Endothelial cell of umbilical vein (primary cell): ENCODE measurements at regions not wholly inside any gene's neighbourhood (a gene's known extent, or its start where the extent isn't known, plus 50 kb on each side); places are given as distances from the start of the nearest gene placed in this dataset.

ENCODE experiments used
- BruUV-seq: library from RNA; stranded (reverse); fragments of 400-500 nt; replicated peaks from 2 replicates; lab custom pipeline; 2021; lab: Mats Ljungman, UMichigan
- CTCF ChIA-PET: fragments of 300-600, 350-600 bp; sonication (Branson Sonifier 250); formaldehyde crosslinking; loops from one replicate; lab custom pipeline; 2021; ENCODE audit warnings: antibody characterized with exemption, inconsistent platforms; lab: Charles Lee
- POLR2A ChIA-PET: fragments of 300-600, 350-600 bp; sonication (Branson Sonifier 250); formaldehyde crosslinking; loops from one replicate; lab custom pipeline; 2021; ENCODE audit warnings: antibody characterized with exemption, inconsistent platforms; lab: Charles Lee
- DNase-seq: peaks from one replicate; pipeline ENCODE4 v3.0.0-alpha.2; 2011; ENCODE audit warnings: low read depth, low spot score
- FAIRE-seq: peaks from 2 replicates; lab custom pipeline; 2011; peaks lifted over from hg19 to GRCh38; lab: Jason Lieb, UNC
- H2AFZ ChIP-seq: 2 replicates; pipeline ENCODE4 v1.6.0; 2012; ENCODE audit warnings: low read depth, low read length, control low read depth, inconsistent platforms
- H3K27ac ChIP-seq: 2 replicates; pipeline ENCODE4 v1.5.1; 2011; ENCODE audit warnings: low read depth, mild to moderate bottlenecking, control low read depth, low read length, moderate library complexity; ENCODE audit not compliant: insufficient read depth
- H3K27me3 ChIP-seq, 2 experiments: 2 replicates each; pipeline versions ENCODE4 v1.6.0 to v1.6.1; 2011; ENCODE audit warnings: low read length in 2 of 2, mixed read lengths in 1 of 2; ENCODE audit not compliant: control insufficient read depth in 2 of 2, insufficient read depth in 2 of 2
- H3K36me3 ChIP-seq, 2 experiments: 2 replicates in 1 of 2; 3 replicates in 1 of 2; pipeline ENCODE4 v1.5.1; 2011; ENCODE audit warnings: low read length in 2 of 2, mild to moderate bottlenecking in 1 of 2, moderate library complexity in 1 of 2; ENCODE audit not compliant: control insufficient read depth in 2 of 2, insufficient read depth in 2 of 2; ENCODE audit errors: extremely low read depth in 1 of 2
- H3K4me1 ChIP-seq: 3 replicates; pipeline ENCODE4 v1.5.1; 2011; ENCODE audit warnings: mild to moderate bottlenecking, low read length; ENCODE audit not compliant: control insufficient read depth, insufficient read depth; ENCODE audit errors: extremely low read depth
- H3K4me2 ChIP-seq: 2 replicates; pipeline ENCODE4 v1.6.1; 2011; ENCODE audit warnings: low read length, control low read depth, mixed read lengths; ENCODE audit not compliant: insufficient read depth
- H3K4me3 ChIP-seq, 3 experiments: fragments of 200-600 bp in 1 of 3; sonication (generic), shearing (Covaris generic) in 1 of 3; replicated peaks in 1 of 3; 2 replicates each; pipeline ENCODE4 v1.5.1; 2011 to 2016; ENCODE audit warnings: control low read depth in 3 of 3, low read length in 3 of 3, mild to moderate bottlenecking in 2 of 3, inconsistent platforms in 1 of 3, low read depth in 1 of 3, moderate library complexity in 1 of 3; ENCODE audit not compliant: insufficient read depth in 1 of 3
- H3K79me2 ChIP-seq: 2 replicates; pipeline ENCODE4 v1.6.0; 2012; ENCODE audit warnings: low read length, inconsistent platforms; ENCODE audit not compliant: control insufficient read depth, insufficient read depth
- H3K9ac ChIP-seq: replicated peaks from 2 replicates; pipeline ENCODE3; 2011; ENCODE audit warnings: low read length, control low read depth; ENCODE audit not compliant: insufficient read depth; ENCODE audit errors: extremely low read depth
- H3K9me1 ChIP-seq: replicated peaks from 3 replicates; pipeline ENCODE4 v1.6.0; 2011; ENCODE audit warnings: mild to moderate bottlenecking, low read length; ENCODE audit not compliant: control insufficient read depth, insufficient read depth; ENCODE audit errors: extremely low read depth
- H3K9me3 ChIP-seq: replicated peaks from 2 replicates; pipeline ENCODE4 v1.5.1; 2012; ENCODE audit warnings: low read length, inconsistent platforms; ENCODE audit not compliant: control insufficient read depth, insufficient read depth
- H4K20me1 ChIP-seq: replicated peaks from 2 replicates; pipeline ENCODE3; 2011; ENCODE audit warnings: mild to moderate bottlenecking, low read length; ENCODE audit not compliant: control insufficient read depth, insufficient read depth; ENCODE audit errors: extremely low read depth
- CTCF ChIP-seq, 2 donors: IDR thresholded peaks; 1 replicate in 1 of 2; 2 replicates in 1 of 2; pipeline ENCODE4 v1.5.1; 2011; ENCODE audit warnings: low read length in 2 of 2, mild to moderate bottlenecking in 2 of 2, moderate library complexity in 2 of 2, control low read depth in 1 of 2, inconsistent platforms in 1 of 2, low read depth in 1 of 2; ENCODE audit not compliant: insufficient read depth in 1 of 2; ENCODE audit errors: extremely low read depth in 1 of 2
- EZH2 ChIP-seq: IDR thresholded peaks from 2 replicates; pipeline ENCODE4 v1.6.1; 2012; ENCODE audit warnings: borderline replicate concordance, low read depth, mild to moderate bottlenecking, moderate library complexity, low read length, inconsistent platforms; ENCODE audit not compliant: severe bottlenecking
- FOS ChIP-seq: IDR thresholded peaks from 2 replicates; pipeline ENCODE4 v1.6.1; 2011; ENCODE audit warnings: mild to moderate bottlenecking, low read length, moderate library complexity, borderline replicate concordance; ENCODE audit not compliant: insufficient read depth
- GATA2 ChIP-seq: IDR thresholded peaks from 2 replicates; pipeline ENCODE4 v1.7.0; 2011; ENCODE audit warnings: low read depth, mild to moderate bottlenecking, moderate library complexity, mixed read lengths, low read length; ENCODE audit not compliant: insufficient read length, insufficient read depth
- JUN ChIP-seq: IDR thresholded peaks from 2 replicates; pipeline ENCODE4 v1.6.1; 2011; ENCODE audit warnings: borderline replicate concordance, low read depth; ENCODE audit not compliant: insufficient read length, insufficient read depth
- MYC ChIP-seq: IDR thresholded peaks from one replicate; pipeline ENCODE4 v1.6.1; 2011; ENCODE audit warnings: mild to moderate bottlenecking, low read depth, low read length
- POLR2A ChIP-seq: IDR thresholded peaks from 2 replicates; pipeline ENCODE4 v1.6.1; 2012; ENCODE audit warnings: low read depth, mild to moderate bottlenecking, control low read depth, low read length
- POLR2AphosphoS5 ChIP-seq: IDR thresholded peaks from 2 replicates; pipeline ENCODE4 v1.6.1; 2012; ENCODE audit warnings: low read depth, mild to moderate bottlenecking, control low read depth, low read length, moderate library complexity; ENCODE audit not compliant: insufficient read depth
- dilution Hi-C: fragments of 300-500 bp; cut with MboI; formaldehyde crosslinking; loops from one replicate; pipeline ENCODE4 v1.15.0; 2019; ENCODE audit warnings: low sequenced_read_pairs; ENCODE audit not compliant: extremely low pct_ligation_motif_present
- intact Hi-C: fragments of 100-400 bp; cut with micrococcal nuclease; formaldehyde crosslinking; loops from one replicate; pipeline ENCODE4 v1.10.0; 2022
- TF ChIP-seq, protein P1 (sequence below): IDR thresholded peaks from 2 replicates; pipeline ENCODE4 v1.6.1; 2011; ENCODE audit not compliant: insufficient read depth, insufficient read length

DNA sequence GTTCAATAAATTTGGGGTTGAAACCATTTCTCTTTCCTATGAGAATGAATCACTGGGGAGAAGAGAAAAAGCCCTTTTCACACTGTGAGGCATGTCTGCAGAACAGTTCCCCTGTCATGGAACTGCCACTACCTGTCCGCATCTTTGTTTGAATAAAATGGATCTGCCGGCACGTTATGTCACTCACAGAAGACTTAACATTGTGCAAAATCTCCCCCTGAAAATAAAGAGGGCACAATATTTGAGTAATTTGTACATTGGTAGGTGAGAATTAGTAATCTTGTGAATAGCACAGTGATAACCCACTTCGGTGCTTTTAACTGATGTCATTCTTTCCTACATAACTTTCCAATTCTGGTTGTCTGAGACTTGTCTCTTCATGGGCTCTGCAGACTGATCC is 804.0 kb downstream of the C6orf118 start:
- ChIA-PET POLR2A (no interaction called here), CTCF (no interaction called here)
- H3K9ac ChIP-seq: no peak overlapping the region
- BruUV-seq: no TSS peak
- H3K36me3 ChIP-seq: no peaks in the 10 kb centered on the region
- DNase-seq (no peak), FAIRE-seq (no peak)
- H3K9me3 ChIP-seq: no peaks in the 10 kb centered on the region
- H3K4me2 ChIP-seq: no peak overlapping the region
- dilution Hi-C loops: no loop called here
- H3K27me3 ChIP-seq: no peaks in the 10 kb centered on the region
- intact Hi-C loops: no loop called here
- TF ChIP-seq POLR2AphosphoS5 (no peak), MYC (no peak), GATA2 (no peak), POLR2A (no peak), FOS (no peak), CTCF (IDR thresholded peaks at IDR 0.05; ENCODE audit: extremely low read depth in 1 of 2, insufficient read depth in 1 of 2, low read depth in 1 of 2, low read length in 2 of 2) (no peak), EZH2 (no peak), JUN (no peak)
- TF ChIP-seq, protein P1, sequence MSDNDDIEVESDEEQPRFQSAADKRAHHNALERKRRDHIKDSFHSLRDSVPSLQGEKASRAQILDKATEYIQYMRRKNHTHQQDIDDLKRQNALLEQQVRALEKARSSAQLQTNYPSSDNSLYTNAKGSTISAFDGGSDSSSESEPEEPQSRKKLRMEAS: no peak
- no peaks in the 10 kb centered on the region for H3K79me2 ChIP-seq
- no peak overlapping the region for H3K4me3 ChIP-seq
- H4K20me1 ChIP-seq: no peaks in the 10 kb centered on the region
- no peak overlapping the region for H2AFZ ChIP-seq
- no peak overlapping the region for H3K27ac ChIP-seq
- no peaks in the 10 kb centered on the region for H3K9me1 ChIP-seq
- peaks cover 9% of the 10 kb centered on the region for H3K4me1 ChIP-seq
